Upper lobe of left lung (tissue), 6 donors: ENCODE measurements at regions not wholly inside any gene's neighbourhood (a gene's known extent, or its start where the extent isn't known, plus 50 kb on each side); places are given as distances from the start of the nearest gene placed in this dataset.
A peak's percentile ranks its signal among the peaks of the same experiment; 100 is the strongest.

Experiments
- ATAC-seq, 2 donors: fragments of 200-7000 bp; cut with Tn5 transposase; one replicate each; pipeline ENCODE4 v1.9.1; 2022; ENCODE audit warnings: mild to moderate bottlenecking in 2 of 2, moderate library complexity in 2 of 2; ENCODE audit not compliant: low FRiP score in 2 of 2
- DNase-seq, 2 donors: peaks; one replicate each; pipeline ENCODE4 v3.0.0-alpha.2; 2019 to 2020
- H3K27ac ChIP-seq, 4 donors: fragments of 200-600 bp; sonication (generic); one replicate each; pipeline ENCODE4 v1.5.1; 2016 to 2019
- H3K27me3 ChIP-seq, 4 donors: fragments of 200-600 bp; sonication (generic); one replicate each; pipeline ENCODE4 v1.5.1; 2017 to 2019
- H3K36me3 ChIP-seq, 4 donors: fragments of 200-600 bp; sonication (generic); one replicate each; pipeline ENCODE4 v1.5.1; 2016 to 2019
- H3K4me1 ChIP-seq, 4 donors: fragments of 200-600 bp; sonication (generic); one replicate each; pipeline ENCODE4 v1.5.1; 2018 to 2019
- H3K4me3 ChIP-seq, 4 donors: fragments of 200-600 bp; sonication (generic); one replicate each; pipeline ENCODE4 v1.5.1; 2017 to 2019; ENCODE audit warnings: mild to moderate bottlenecking in 2 of 4, moderate library complexity in 1 of 4
- H3K9me3 ChIP-seq, 4 donors: fragments of 200-600 bp; sonication (generic); one replicate each; pipeline ENCODE4 v1.5.1; 2018 to 2019
- EP300 ChIP-seq, 4 donors: sonication (generic); formaldehyde crosslinking; IDR thresholded peaks; one replicate each; pipeline ENCODE4 v1.5.1; 2017; ENCODE audit warnings: antibody characterized with exemption in 4 of 4, control low read depth in 2 of 4
- POLR2A ChIP-seq, 4 donors: fragments of 450-650 bp; IDR thresholded peaks; one replicate each; pipeline ENCODE4 v1.5.1; 2016 to 2017; ENCODE audit warnings: antibody characterized with exemption in 4 of 4, mild to moderate bottlenecking in 2 of 4
- POLR2AphosphoS5 ChIP-seq, 2 donors: sonication (generic); formaldehyde crosslinking; IDR thresholded peaks; one replicate each; pipeline ENCODE4 v1.5.1; 2017; ENCODE audit warnings: antibody characterized with exemption in 2 of 2
- WGBS, 2 donors: methylation state at CpG; one replicate each; pipeline ENCODE4 v1.1.5; 2017 to 2018; 5-methylcytosine and 5-hydroxymethylcytosine counted together
- TF ChIP-seq, protein P1 (sequence below), 6 experiments: fragments of 450-650 bp in 4 of 6; fragments of 200-600 bp in 2 of 6; sonication (generic) in 2 of 6; IDR thresholded peaks; one replicate each; pipeline ENCODE4 v1.5.1; 2016 to 2019; ENCODE audit warnings: antibody characterized with exemption in 6 of 6
- donor health status: DM: no; HTN: no; CAD: no; lungs with moderate emphysema.
- donor health status: DM: no; HTN: yes; CAD: no; lungs with severe emphysema.

DNA sequence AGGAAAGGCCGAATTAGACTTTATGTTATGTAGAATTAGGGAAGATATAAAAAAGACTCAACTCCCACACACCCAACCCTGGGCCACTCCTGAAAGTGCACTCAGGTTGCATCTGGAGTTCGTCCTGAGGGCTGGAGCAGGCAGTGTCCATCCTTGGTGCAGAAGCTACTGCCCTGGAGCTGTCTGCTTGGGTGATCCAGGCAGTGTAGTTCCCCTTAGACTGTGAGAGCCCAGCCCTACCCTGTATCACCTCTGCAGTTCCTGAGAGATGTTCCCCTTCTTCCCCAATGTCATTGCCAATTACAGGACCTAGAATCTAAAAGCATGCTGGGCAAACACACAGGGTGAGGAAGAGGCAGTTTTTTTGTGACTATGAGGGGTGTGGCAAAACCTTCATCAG, 368.3 kb upstream of the ST8SIA4 start:
- ATAC-seq, result no peak
- H3K4me3 ChIP-seq, result no peak overlapping the region
- H3K27ac ChIP-seq, result no peak overlapping the region
- no peaks in the 10 kb centered on the region for H3K9me3 ChIP-seq
- no peak for TF ChIP-seq POLR2A (IDR thresholded peaks at IDR 0.05)
- TF ChIP-seq EP300 (IDR thresholded peaks at IDR 0.05), result no peak
- no peak for TF ChIP-seq POLR2AphosphoS5 (IDR thresholded peaks at IDR 0.05)
- TF ChIP-seq, protein P1, sequence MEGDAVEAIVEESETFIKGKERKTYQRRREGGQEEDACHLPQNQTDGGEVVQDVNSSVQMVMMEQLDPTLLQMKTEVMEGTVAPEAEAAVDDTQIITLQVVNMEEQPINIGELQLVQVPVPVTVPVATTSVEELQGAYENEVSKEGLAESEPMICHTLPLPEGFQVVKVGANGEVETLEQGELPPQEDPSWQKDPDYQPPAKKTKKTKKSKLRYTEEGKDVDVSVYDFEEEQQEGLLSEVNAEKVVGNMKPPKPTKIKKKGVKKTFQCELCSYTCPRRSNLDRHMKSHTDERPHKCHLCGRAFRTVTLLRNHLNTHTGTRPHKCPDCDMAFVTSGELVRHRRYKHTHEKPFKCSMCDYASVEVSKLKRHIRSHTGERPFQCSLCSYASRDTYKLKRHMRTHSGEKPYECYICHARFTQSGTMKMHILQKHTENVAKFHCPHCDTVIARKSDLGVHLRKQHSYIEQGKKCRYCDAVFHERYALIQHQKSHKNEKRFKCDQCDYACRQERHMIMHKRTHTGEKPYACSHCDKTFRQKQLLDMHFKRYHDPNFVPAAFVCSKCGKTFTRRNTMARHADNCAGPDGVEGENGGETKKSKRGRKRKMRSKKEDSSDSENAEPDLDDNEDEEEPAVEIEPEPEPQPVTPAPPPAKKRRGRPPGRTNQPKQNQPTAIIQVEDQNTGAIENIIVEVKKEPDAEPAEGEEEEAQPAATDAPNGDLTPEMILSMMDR (IDR thresholded peaks at IDR 0.05), result no peak
- DNase-seq, result no peak
- H3K36me3 ChIP-seq, result no peaks in the 10 kb centered on the region
- H3K27me3 ChIP-seq, result no peaks in the 10 kb centered on the region
- 64 to 67% methylated on average over 2 of the region's 2 CpGs for WGBS, 2 donors
- H3K4me1 ChIP-seq, result no peaks in the 10 kb centered on the region

- no peaks in the 10 kb centered on the region for H3K4me1 ChIP-seq
- TF ChIP-seq, protein P1 (IDR thresholded peaks at IDR 0.05), result no peak
- no peak for TF ChIP-seq POLR2AphosphoS5 (IDR thresholded peaks at IDR 0.05)
- TF ChIP-seq EP300 (IDR thresholded peaks at IDR 0.05), result no peak
- no peak for TF ChIP-seq POLR2A (IDR thresholded peaks at IDR 0.05)
- H3K27ac ChIP-seq, result no peak overlapping the region
- H3K9me3 ChIP-seq, result no peaks in the 10 kb centered on the region
- no peaks in the 10 kb centered on the region for H3K36me3 ChIP-seq
- DNase-seq, result no peak
- H3K27me3 ChIP-seq, result no peaks in the 10 kb centered on the region
- ATAC-seq, result no peak
- WGBS, 2 donors, result 56 to 57% methylated on average over 9 of the region's 9 CpGs
- no peak overlapping the region for H3K4me3 ChIP-seq
Observed at GRCh38 chr5:101260857-101261256, 357.8 kb upstream of the ST8SIA4 start.

DNA sequence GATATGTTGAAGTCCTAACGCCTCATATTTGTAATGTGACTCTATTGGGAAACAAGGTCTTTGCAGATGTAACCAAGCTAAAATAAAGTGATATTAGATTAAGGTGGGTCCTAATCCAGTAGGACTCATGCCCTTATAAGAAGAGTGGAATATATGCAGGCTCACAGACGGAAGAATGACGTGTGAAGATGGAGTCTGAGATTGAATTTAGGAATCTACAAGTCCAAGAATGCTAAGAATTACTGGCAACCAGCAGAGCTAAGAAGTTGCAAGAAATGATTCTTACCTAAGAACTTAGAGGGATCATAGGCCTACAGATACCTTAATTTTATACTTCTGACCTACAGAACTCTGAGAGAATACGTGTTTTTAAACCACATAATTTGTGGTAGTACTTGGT, 350.0 kb upstream of the ST8SIA4 start:
- WGBS, 2 donors, result 75 to 87% methylated on average over 4 of the region's 4 CpGs
- Histone ChIP-seq H3K27me3 (no peaks in the 10 kb centered on the region), H3K27ac (no peak overlapping the region), H3K36me3 (no peaks in the 10 kb centered on the region), H3K9me3 (no peaks in the 10 kb centered on the region), H3K4me1 (no peaks in the 10 kb centered on the region), H3K4me3 (no peak overlapping the region)
- TF ChIP-seq POLR2AphosphoS5 (IDR thresholded peaks at IDR 0.05) (no peak), EP300 (IDR thresholded peaks at IDR 0.05) (no peak), POLR2A (IDR thresholded peaks at IDR 0.05) (no peak)
- TF ChIP-seq, protein P1 (IDR thresholded peaks at IDR 0.05), result no peak
- DNase-seq (no peak), ATAC-seq (no peak)

DNA sequence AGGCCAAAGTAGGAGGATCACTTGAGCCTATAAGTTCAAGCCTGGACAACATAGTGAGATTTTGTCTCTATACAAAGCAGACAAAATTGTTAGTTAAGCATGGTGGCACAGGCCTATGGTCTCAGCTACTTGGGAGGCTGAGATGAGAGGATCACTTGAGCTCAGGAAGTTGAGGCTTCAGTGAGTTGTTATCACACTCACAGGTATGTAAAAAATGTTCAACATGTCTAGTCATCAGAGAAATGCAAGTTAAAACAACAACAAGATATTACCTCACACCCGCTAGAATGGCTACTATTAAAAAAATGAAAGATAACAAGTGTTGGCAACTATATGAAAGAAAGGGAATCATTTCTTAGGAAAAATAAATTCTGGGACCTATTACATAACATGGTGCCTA, 341.5 kb upstream of the ST8SIA4 start:
- Histone ChIP-seq H3K9me3 (peaks cover 0 to 3% (median 0%) of the 10 kb centered on the region in 4 donors), H3K27ac (no peak overlapping the region), H3K4me1 (no peaks in the 10 kb centered on the region), H3K4me3 (no peak overlapping the region), H3K27me3 (no peaks in the 10 kb centered on the region), H3K36me3 (no peaks in the 10 kb centered on the region)
- ATAC-seq (no peak), DNase-seq (no peak)
- WGBS, 2 donors, result 86 to 97% methylated on average over 1 of the region's 1 CpG
- TF ChIP-seq POLR2A (IDR thresholded peaks at IDR 0.05) (no peak), EP300 (IDR thresholded peaks at IDR 0.05) (no peak)

DNA sequence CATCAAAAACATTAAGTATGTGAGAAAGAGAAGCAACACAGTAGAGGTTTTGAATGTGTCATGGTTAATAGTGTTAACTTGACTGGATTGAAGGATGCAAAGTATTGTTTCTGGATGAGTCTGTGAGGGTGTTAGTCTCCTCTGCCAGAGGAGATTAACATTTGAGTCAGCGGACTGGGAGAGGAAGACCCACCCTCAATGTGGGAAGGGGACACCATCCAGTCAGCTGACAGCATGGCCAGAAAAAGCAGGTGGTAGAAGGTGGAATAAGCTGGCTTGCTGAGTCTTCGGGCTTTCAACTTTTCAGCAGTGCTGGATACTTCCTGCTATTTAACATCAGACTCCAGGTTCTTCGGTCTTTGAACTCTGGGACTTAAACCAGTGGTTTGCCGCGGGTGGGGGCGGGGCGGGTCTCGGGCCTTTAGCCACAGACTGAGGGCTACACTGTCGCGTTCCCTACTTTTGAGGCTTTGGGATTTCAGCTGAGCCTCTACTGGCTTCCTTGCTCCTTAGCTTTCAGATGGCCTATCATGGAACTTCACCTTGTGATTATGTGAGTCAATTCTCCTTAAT, 309.9 kb upstream of the ST8SIA4 start:
- 66 to 77% methylated on average over 7 to 10 of the region's 10 CpGs for WGBS, 2 donors
- H3K4me3 ChIP-seq, result no peak overlapping the region
- H3K27ac ChIP-seq, result no peak overlapping the region
- H3K9me3 ChIP-seq, result no peaks in the 10 kb centered on the region
- no peaks in the 10 kb centered on the region for H3K36me3 ChIP-seq
- peak in 1 of 2 donors; percentile 25 for DNase-seq
- no peaks in the 10 kb centered on the region for H3K4me1 ChIP-seq
- no peak for TF ChIP-seq POLR2A (IDR thresholded peaks at IDR 0.05)
- TF ChIP-seq, protein P1 (IDR thresholded peaks at IDR 0.05), result no peak
- no peak for TF ChIP-seq POLR2AphosphoS5 (IDR thresholded peaks at IDR 0.05)
- no peak for TF ChIP-seq EP300 (IDR thresholded peaks at IDR 0.05)
- no peak for ATAC-seq
- no peaks in the 10 kb centered on the region for H3K27me3 ChIP-seq
